ENCODE measurements at regions not wholly inside any gene's neighbourhood (a gene's known extent, or its start where the extent isn't known, plus 50 kb on each side); places are given as distances from the start of the nearest gene placed in this dataset.

DNA sequence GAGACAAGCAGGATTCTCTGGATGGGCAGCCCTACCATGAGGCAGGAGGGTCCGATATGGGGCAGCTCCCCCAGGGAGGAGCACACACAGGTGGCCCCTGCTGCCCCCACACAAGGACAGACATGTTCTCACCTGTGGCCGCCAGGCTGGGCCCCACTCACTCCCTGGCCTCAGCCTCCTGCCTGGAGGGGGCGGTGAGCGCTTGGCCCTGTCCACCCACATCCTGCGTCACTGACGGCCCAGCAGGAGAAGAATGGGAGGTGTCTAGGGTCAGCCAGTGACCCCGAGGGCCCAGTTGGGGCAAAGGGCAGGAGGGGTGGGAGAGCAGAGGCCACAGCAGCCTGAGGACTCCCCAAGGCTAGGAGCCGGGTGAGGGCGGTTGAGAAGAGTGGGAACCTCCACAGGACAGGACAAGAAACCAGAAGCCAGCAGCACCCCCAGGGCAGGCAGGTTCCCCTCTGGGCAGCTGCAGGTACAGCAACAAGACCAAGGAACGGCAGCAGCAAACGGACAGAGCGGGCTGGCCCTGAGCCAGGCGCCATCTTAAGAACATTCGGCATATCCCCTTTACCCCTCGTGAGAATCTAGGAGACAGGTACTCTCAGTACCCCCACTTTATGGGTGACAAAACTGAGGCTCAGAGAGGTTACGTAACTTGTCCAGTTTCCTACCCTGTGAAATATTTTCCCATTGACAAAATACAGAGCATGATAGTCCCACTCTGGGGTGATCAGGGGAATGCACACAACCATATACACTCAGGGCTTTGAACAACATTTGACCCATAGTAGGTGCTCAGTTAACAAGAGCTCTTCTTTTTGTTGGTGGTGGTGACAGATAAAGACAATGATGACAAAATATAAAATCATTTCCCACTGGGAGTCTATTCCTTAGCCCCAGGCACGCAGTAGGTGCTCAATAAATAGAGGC lies 74.3 kb downstream of the NCOR2 start:
- TF ChIP-seq, protein P1, sequence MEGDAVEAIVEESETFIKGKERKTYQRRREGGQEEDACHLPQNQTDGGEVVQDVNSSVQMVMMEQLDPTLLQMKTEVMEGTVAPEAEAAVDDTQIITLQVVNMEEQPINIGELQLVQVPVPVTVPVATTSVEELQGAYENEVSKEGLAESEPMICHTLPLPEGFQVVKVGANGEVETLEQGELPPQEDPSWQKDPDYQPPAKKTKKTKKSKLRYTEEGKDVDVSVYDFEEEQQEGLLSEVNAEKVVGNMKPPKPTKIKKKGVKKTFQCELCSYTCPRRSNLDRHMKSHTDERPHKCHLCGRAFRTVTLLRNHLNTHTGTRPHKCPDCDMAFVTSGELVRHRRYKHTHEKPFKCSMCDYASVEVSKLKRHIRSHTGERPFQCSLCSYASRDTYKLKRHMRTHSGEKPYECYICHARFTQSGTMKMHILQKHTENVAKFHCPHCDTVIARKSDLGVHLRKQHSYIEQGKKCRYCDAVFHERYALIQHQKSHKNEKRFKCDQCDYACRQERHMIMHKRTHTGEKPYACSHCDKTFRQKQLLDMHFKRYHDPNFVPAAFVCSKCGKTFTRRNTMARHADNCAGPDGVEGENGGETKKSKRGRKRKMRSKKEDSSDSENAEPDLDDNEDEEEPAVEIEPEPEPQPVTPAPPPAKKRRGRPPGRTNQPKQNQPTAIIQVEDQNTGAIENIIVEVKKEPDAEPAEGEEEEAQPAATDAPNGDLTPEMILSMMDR (IDR thresholded peaks at IDR 0.05), result no peak
- Histone ChIP-seq H3K36me3 (peaks cover 5 to 48% (median 15%) of the 10 kb centered on the region in 3 donors), H3K27me3 (no peaks in the 10 kb centered on the region), H3K4me1 (peaks cover 0 to 55% (median 29%) of the 10 kb centered on the region in 4 donors), H3K4me3 (no peak overlapping the region), H3K27ac (no peak overlapping the region), H3K9me3 (no peaks in the 10 kb centered on the region)
- no peak for DNase-seq
- intact Hi-C loops (cut with DNase I; ENCODE audit: low total_unique reads), result no loop called here

DNA sequence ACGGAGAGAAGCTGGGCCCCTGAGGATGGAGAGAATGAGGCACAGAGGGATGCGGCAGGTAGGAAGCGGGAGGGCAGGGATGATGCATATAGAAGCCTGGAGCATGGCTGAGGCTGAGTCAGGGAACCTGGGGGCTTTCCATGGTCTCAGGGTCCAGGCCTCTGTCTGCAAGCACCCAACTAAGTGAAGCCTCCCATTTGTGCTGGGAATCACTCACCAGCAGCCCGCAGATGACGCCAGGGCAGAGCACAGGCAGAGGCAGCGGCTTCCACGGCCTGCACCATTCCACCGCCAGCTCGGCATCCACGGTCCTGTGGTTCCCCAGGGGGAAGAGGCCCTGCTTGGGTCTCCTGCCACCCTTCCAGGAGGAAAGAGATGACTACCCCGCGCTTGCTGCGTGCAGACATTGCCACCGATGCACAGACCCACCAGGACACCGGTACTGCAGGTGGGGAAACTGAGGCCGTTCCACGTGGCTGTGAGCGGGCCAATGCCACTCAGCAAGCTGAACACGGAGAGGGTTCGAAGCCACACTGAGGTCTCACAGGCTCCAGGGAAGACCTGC lies 75.5 kb downstream of the NCOR2 start:
- no peak overlapping the region for H3K4me3 ChIP-seq
- H3K27me3 ChIP-seq, result no peaks in the 10 kb centered on the region
- H3K9me3 ChIP-seq, result no peaks in the 10 kb centered on the region
- TF ChIP-seq, protein P1 (IDR thresholded peaks at IDR 0.05), result no peak
- peaks cover 5 to 50% (median 15%) of the 10 kb centered on the region in 3 donors for H3K36me3 ChIP-seq
- H3K4me1 ChIP-seq, result peaks cover 0 to 44% (median 17%) of the 10 kb centered on the region in 4 donors
- H3K27ac ChIP-seq, result no peak overlapping the region
- DNase-seq, result no peak
- intact Hi-C loops (cut with DNase I; ENCODE audit: low total_unique reads), result no loop called here

DNA sequence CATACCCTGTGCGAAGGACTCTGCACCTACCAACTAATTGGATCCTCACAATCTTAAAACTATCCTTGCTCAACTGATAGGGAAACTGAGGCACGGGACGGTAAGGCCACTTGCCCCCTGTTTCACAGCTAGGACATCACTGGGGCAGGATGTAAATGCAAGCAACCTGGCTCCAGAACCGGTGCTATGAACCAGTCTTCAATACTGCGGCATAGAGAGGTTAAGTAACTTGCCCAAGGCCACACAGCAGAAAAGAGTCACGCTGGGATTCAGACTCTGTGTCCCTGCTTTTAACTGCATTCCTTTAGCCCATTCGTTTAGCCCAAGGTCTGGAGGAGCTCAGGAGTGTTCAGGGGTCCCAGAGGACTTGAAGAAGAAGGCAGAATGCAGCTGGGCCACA lies 76.1 kb downstream of the NCOR2 start:
- no peaks in the 10 kb centered on the region for H3K27me3 ChIP-seq
- intact Hi-C loops (cut with DNase I; ENCODE audit: low total_unique reads), result no loop called here
- peaks cover 5 to 56% (median 16%) of the 10 kb centered on the region in 3 donors for H3K36me3 ChIP-seq
- DNase-seq, result no peak
- no peak overlapping the region for H3K27ac ChIP-seq
- TF ChIP-seq, protein P1 (IDR thresholded peaks at IDR 0.05), result no peak
- peaks cover 0 to 37% (median 12%) of the 10 kb centered on the region in 4 donors for H3K4me1 ChIP-seq
- no peak overlapping the region for H3K4me3 ChIP-seq
- H3K9me3 ChIP-seq, result no peaks in the 10 kb centered on the region

DNA sequence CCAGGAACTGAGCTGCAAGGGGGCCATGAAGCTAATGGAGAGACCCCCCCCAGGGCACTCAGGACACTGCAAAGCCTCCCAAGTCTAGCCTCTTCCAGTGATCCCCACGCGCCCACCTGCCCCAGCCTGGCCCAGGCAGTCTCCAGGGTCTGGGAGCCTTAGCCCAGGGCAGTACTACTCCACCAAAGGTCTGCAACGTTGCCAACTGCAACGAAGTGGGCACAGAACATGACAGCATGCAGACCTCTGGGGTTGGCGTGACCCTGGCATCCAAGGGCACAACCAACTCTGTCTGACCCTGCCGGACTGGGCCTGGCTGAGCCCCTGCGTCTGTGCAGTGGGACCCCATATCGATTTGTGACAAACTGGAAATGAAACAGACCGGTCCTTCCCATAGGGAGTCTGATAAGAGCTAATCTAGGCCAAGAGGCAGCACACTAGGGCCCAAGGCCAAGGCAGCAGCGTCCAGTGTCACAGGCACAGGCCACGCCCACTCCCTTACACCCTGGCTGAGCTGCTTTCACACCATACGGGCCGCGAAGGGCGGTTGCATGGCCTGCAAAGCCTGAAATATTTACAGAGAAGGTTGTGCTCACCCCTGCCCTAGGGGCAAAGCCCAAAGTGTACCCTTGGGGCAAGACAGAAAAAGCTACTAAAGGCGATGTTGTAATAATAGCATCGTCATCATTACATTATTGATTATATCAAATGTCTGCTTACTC lies 76.7 kb downstream of the NCOR2 start:
- DNase-seq, result peak; percentile 73 to 77
- H3K9me3 ChIP-seq, result no peaks in the 10 kb centered on the region
- H3K36me3 ChIP-seq, result peaks cover 5 to 62% (median 22%) of the 10 kb centered on the region in 3 donors
- peaks cover 0 to 32% (median 11%) of the 10 kb centered on the region in 4 donors for H3K4me1 ChIP-seq
- H3K27ac ChIP-seq, result no peak overlapping the region
- H3K27me3 ChIP-seq, result no peaks in the 10 kb centered on the region
- TF ChIP-seq, protein P1 (IDR thresholded peaks at IDR 0.05), result no peak
- no peak overlapping the region for H3K4me3 ChIP-seq
- intact Hi-C loops (cut with DNase I; ENCODE audit: low total_unique reads), result no loop called here

DNA sequence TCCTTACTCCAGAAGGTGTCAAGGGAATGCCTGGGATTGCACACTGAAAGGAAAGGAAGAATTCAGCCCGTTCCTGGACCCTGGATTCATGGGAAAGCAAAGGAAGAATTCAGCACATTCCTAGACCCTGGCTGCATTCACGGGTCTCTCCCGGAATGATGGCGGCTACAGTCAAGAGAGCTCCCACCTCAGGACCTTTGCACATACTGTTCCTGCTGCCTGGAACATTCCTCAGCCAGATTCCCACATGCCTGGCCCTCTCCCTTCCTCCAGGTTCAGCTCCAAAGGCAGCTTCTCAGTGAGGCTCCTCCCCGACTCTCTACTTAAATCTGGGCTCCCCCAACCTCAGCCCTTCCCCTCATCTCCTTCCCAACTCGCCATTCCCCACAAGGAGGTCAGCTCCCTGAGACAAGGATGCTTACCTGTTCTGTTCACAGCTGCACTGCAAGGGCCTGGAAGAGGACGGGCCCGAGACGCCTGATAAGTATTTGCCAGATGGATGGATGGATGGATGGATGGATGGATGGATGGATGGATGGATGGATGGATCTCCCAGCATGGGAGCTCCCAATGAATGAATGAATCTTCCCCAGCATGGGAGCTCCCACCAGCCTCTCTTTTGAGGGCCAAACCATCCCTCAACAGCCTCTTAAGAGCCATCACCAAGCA lies 77.4 kb downstream of the NCOR2 start:
- Histone ChIP-seq H3K27ac (no peak overlapping the region), H3K4me1 (peaks cover 0 to 28% (median 11%) of the 10 kb centered on the region in 4 donors), H3K4me3 (no peak overlapping the region), H3K36me3 (peaks cover 5 to 64% (median 27%) of the 10 kb centered on the region in 3 donors), H3K9me3 (no peaks in the 10 kb centered on the region), H3K27me3 (no peaks in the 10 kb centered on the region)
- no peak for DNase-seq
- intact Hi-C loops (cut with DNase I; ENCODE audit: low total_unique reads), result no loop called here
- TF ChIP-seq, protein P1 (IDR thresholded peaks at IDR 0.05), result no peak

Measured in tibial artery (tissue), 4 donors.